Effector memory CD4-positive, alpha-beta T cell (primary cell): ENCODE measurements at regions not wholly inside any gene's neighbourhood (a gene's known extent, or its start where the extent isn't known, plus 50 kb on each side); places are given as distances from the start of the nearest gene placed in this dataset.

Experiments
- DNase-seq, 3 donors: peaks; one replicate each; pipeline ENCODE4 v3.0.0-alpha.2; 2020
- H3K27ac ChIP-seq: 2 replicates; pipeline ENCODE4 v1.7.0; 2013; ENCODE audit warnings: mild to moderate bottlenecking, low read length, moderate library complexity; ENCODE audit not compliant: insufficient read depth, poor library complexity, severe bottlenecking
- H3K27me3 ChIP-seq: replicated peaks from 2 replicates; pipeline ENCODE4 v1.7.0; 2013; ENCODE audit warnings: mild to moderate bottlenecking, low read length; ENCODE audit not compliant: insufficient read depth, control insufficient read depth, poor library complexity, severe bottlenecking
- H3K36me3 ChIP-seq: 2 replicates; pipeline ENCODE4 v1.7.0; 2013; ENCODE audit warnings: mild to moderate bottlenecking, low read length, moderate library complexity; ENCODE audit not compliant: control insufficient read depth, insufficient read depth
- H3K4me1 ChIP-seq: 2 replicates; pipeline ENCODE4 v1.7.0; 2013; ENCODE audit warnings: low read length, mild to moderate bottlenecking; ENCODE audit not compliant: control insufficient read depth, insufficient read depth, poor library complexity, severe bottlenecking
- H3K4me3 ChIP-seq: 2 replicates; pipeline ENCODE4 v1.7.0; 2013; ENCODE audit warnings: low read length, low read depth, mild to moderate bottlenecking; ENCODE audit not compliant: insufficient read depth, poor library complexity, severe bottlenecking
- H3K9me3 ChIP-seq: 2 replicates; pipeline ENCODE4 v1.7.0; 2013; ENCODE audit warnings: mild to moderate bottlenecking, low read length, moderate library complexity; ENCODE audit not compliant: control insufficient read depth

GRCh38 chr15:97545799-97546198, 414.7 kb upstream of the ARRDC4 start:
- no peaks in the 10 kb centered on the region for H3K36me3 ChIP-seq
- no peak overlapping the region for H3K4me3 ChIP-seq
- H3K4me1 ChIP-seq = no peaks in the 10 kb centered on the region
- no peaks in the 10 kb centered on the region for H3K27me3 ChIP-seq
- peaks cover 6% of the 10 kb centered on the region for H3K9me3 ChIP-seq
- no peak for DNase-seq
- H3K27ac ChIP-seq = no peak overlapping the region

- no peaks in the 10 kb centered on the region for H3K4me1 ChIP-seq
- no peaks in the 10 kb centered on the region for H3K36me3 ChIP-seq
- no peak for DNase-seq
- H3K27ac ChIP-seq = no peak overlapping the region
- no peak overlapping the region for H3K4me3 ChIP-seq
- H3K9me3 ChIP-seq = peaks cover 6% of the 10 kb centered on the region
- H3K27me3 ChIP-seq = no peaks in the 10 kb centered on the region
Measured at GRCh38 chr15:97547381-97547780, 413.1 kb upstream of the ARRDC4 start.

GRCh38 chr15:97561529-97561928, 399.0 kb upstream of the ARRDC4 start:
- Histone ChIP-seq H3K4me1 (no peaks in the 10 kb centered on the region), H3K9me3 (no peaks in the 10 kb centered on the region), H3K27ac (no peak overlapping the region), H3K27me3 (no peaks in the 10 kb centered on the region), H3K36me3 (no peaks in the 10 kb centered on the region), H3K4me3 (no peak overlapping the region)
- DNase-seq = no peak

GRCh38 chr15:97563516-97563915, 397.0 kb upstream of the ARRDC4 start:
- Histone ChIP-seq H3K27me3 (no peaks in the 10 kb centered on the region), H3K4me3 (no peak overlapping the region), H3K27ac (no peak overlapping the region), H3K9me3 (no peaks in the 10 kb centered on the region), H3K4me1 (no peaks in the 10 kb centered on the region), H3K36me3 (no peaks in the 10 kb centered on the region)
- no peak for DNase-seq

GRCh38 chr15:97566961-97567360, 393.5 kb upstream of the ARRDC4 start:
- Histone ChIP-seq H3K36me3 (no peaks in the 10 kb centered on the region), H3K27me3 (no peaks in the 10 kb centered on the region), H3K4me1 (no peaks in the 10 kb centered on the region), H3K4me3 (no peak overlapping the region), H3K27ac (no peak overlapping the region), H3K9me3 (no peaks in the 10 kb centered on the region)
- DNase-seq = no peak

- Histone ChIP-seq H3K9me3 (no peaks in the 10 kb centered on the region), H3K4me3 (no peak overlapping the region), H3K36me3 (no peaks in the 10 kb centered on the region), H3K27ac (no peak overlapping the region), H3K27me3 (no peaks in the 10 kb centered on the region), H3K4me1 (no peaks in the 10 kb centered on the region)
- DNase-seq = no peak
Measured at GRCh38 chr15:97567411-97567810, 393.1 kb upstream of the ARRDC4 start.

GRCh38 chr15:97576929-97577645, 383.4 kb upstream of the ARRDC4 start:
- Histone ChIP-seq H3K9me3 (no peaks in the 10 kb centered on the region), H3K36me3 (no peaks in the 10 kb centered on the region)
- no peak for DNase-seq

GRCh38 chr15:97585408-97585807, 375.1 kb upstream of the ARRDC4 start:
- H3K9me3 ChIP-seq = no peaks in the 10 kb centered on the region
- H3K27ac ChIP-seq = no peak overlapping the region
- no peak overlapping the region for H3K4me3 ChIP-seq

More at GRCh38 chr15:97576929-97577645, 383.4 kb upstream of the ARRDC4 start:
- H3K27ac ChIP-seq = no peak overlapping the region
- H3K4me3 ChIP-seq = no peak overlapping the region
- no peaks in the 10 kb centered on the region for H3K4me1 ChIP-seq
- H3K27me3 ChIP-seq = no peaks in the 10 kb centered on the region

GRCh38 chr15:97592778-97593177, 367.7 kb upstream of the ARRDC4 start:
- H3K27me3 ChIP-seq = no peaks in the 10 kb centered on the region
- H3K4me1 ChIP-seq = no peaks in the 10 kb centered on the region
- H3K9me3 ChIP-seq = no peaks in the 10 kb centered on the region
- no peak for DNase-seq
- no peaks in the 10 kb centered on the region for H3K36me3 ChIP-seq
- no peak overlapping the region for H3K4me3 ChIP-seq
- no peak overlapping the region for H3K27ac ChIP-seq

More at GRCh38 chr15:97585408-97585807, 375.1 kb upstream of the ARRDC4 start:
- no peak for DNase-seq
- H3K36me3 ChIP-seq = no peaks in the 10 kb centered on the region
- H3K4me1 ChIP-seq = no peaks in the 10 kb centered on the region
- no peaks in the 10 kb centered on the region for H3K27me3 ChIP-seq

- Histone ChIP-seq H3K27me3 (no peaks in the 10 kb centered on the region), H3K27ac (no peak overlapping the region), H3K36me3 (no peaks in the 10 kb centered on the region), H3K4me3 (no peak overlapping the region), H3K9me3 (no peaks in the 10 kb centered on the region), H3K4me1 (no peaks in the 10 kb centered on the region)
- no peak for DNase-seq
Measured at GRCh38 chr15:97597801-97598200, 362.7 kb upstream of the ARRDC4 start.
